GM19023 (cell line): ENCODE measurements at regions not wholly inside any gene's neighbourhood (a gene's known extent, or its start where the extent isn't known, plus 50 kb on each side); places are given as distances from the start of the nearest gene placed in this dataset.
"Not testable (repeated sequence)": the region's sequence is repeated elsewhere in the genome, so short reads cannot be mapped to it uniquely, and the experiment has no call there.

ENCODE experiments used
- ATAC-seq: cut with Tn5 transposase; IDR thresholded peaks from one replicate; pipeline ENCODE4 v1.9.1; 2021; ENCODE audit warnings: mild to moderate bottlenecking, moderate library complexity; ENCODE audit not compliant: unreplicated experiment

- ATAC-seq: no peak
These were observed 165.1 kb upstream of the PRR16 start for GRCh38 chr5:120298981-120299380.

GRCh38 chr5:120304663-120305062 is 159.4 kb upstream of the PRR16 start:
- ATAC-seq: no peak

GRCh38 chr5:120306303-120306702 is 157.8 kb upstream of the PRR16 start:
- no peak for ATAC-seq

GRCh38 chr5:120314191-120314590 is 149.9 kb upstream of the PRR16 start:
- ATAC-seq: no peak

GRCh38 chr5:120320626-120321025 is 143.5 kb upstream of the PRR16 start:
- no peak for ATAC-seq

- ATAC-seq: no peak
These were observed 137.4 kb upstream of the PRR16 start for GRCh38 chr5:120326651-120327050.

GRCh38 chr5:120327180-120327579 is 136.9 kb upstream of the PRR16 start:
- no peak for ATAC-seq

- no peak for ATAC-seq
These were observed 135.0 kb upstream of the PRR16 start for GRCh38 chr5:120329095-120329494.

GRCh38 chr5:120330558-120330957 is 133.5 kb upstream of the PRR16 start:
- ATAC-seq: no peak

- ATAC-seq: no peak
These were observed 119.9 kb upstream of the PRR16 start for GRCh38 chr5:120344181-120344580.

GRCh38 chr5:120345947-120346346 is 118.2 kb upstream of the PRR16 start:
- no peak for ATAC-seq

GRCh38 chr5:120351071-120351470 is 113.0 kb upstream of the PRR16 start:
- ATAC-seq: not testable (repeated sequence)

- no peak for ATAC-seq
These were observed 110.0 kb upstream of the PRR16 start for GRCh38 chr5:120354126-120354525.

GRCh38 chr5:120358949-120359348 is 105.2 kb upstream of the PRR16 start:
- ATAC-seq: no peak

- ATAC-seq: no peak
These were observed 102.2 kb upstream of the PRR16 start for GRCh38 chr5:120361941-120362340.

GRCh38 chr5:120362426-120362825 is 101.7 kb upstream of the PRR16 start:
- no peak for ATAC-seq

- no peak for ATAC-seq
These were observed 98.2 kb upstream of the PRR16 start for GRCh38 chr5:120365656-120366446.

GRCh38 chr5:120367896-120368634 is 96.0 kb upstream of the PRR16 start:
- ATAC-seq: no peak

GRCh38 chr5:120368923-120369715 is 95.0 kb upstream of the PRR16 start:
- ATAC-seq: no peak

GRCh38 chr5:120372899-120373298 is 91.2 kb upstream of the PRR16 start:
- no peak for ATAC-seq

GRCh38 chr5:120375248-120375647 is 88.9 kb upstream of the PRR16 start:
- no peak for ATAC-seq
